SK-N-MC (cell line): ENCODE measurements at regions not wholly inside any gene's neighbourhood (a gene's known extent, or its start where the extent isn't known, plus 50 kb on each side); places are given as distances from the start of the nearest gene placed in this dataset.

ENCODE experiments used
- DNase-seq: peaks from one replicate; pipeline ENCODE4 v3.0.0-alpha.2; 2011; ENCODE audit warnings: low read depth, low spot score
- H3K27ac ChIP-seq: fragments of 200-600 bp; sonication (generic); 2 replicates; pipeline ENCODE4 v1.5.1; 2016; ENCODE audit warnings: mixed run types
- H3K36me3 ChIP-seq: fragments of 200-600 bp; sonication (generic); 2 replicates; pipeline ENCODE4 v1.6.1; 2017; ENCODE audit warnings: antibody characterized with exemption, low read length, mixed read lengths; ENCODE audit not compliant: insufficient read depth
- H3K4me3 ChIP-seq: fragments of 200-600 bp; sonication (generic); 2 replicates; pipeline ENCODE4 v1.5.1; 2016
- H3K9ac ChIP-seq: fragments of 200-600 bp; sonication (generic); 2 replicates; pipeline ENCODE4 v1.8.0; 2017; ENCODE audit warnings: mixed run types, mixed read lengths; ENCODE audit not compliant: insufficient read length
- H3K9me3 ChIP-seq: fragments of 200-600 bp; sonication (generic); 2 replicates; pipeline ENCODE4 v1.6.1; 2017; ENCODE audit warnings: low read depth, mild to moderate bottlenecking, antibody characterized with exemption, low read length, moderate library complexity, mixed read lengths
- EZH2 ChIP-seq: fragments of 200-600 bp; sonication (generic); IDR thresholded peaks from one replicate; pipeline ENCODE4 v1.6.1; 2017; ENCODE audit warnings: antibody characterized with exemption
- FOXP2 ChIP-seq: optimal IDR thresholded peaks from 2 replicates; pipeline ENCODE3; 2011; ENCODE audit warnings: mild to moderate bottlenecking, moderate library complexity; ENCODE audit not compliant: insufficient read depth; ENCODE audit errors: extremely low read length, control extremely low read depth
- POLR2AphosphoS5 ChIP-seq: IDR thresholded peaks from 2 replicates; pipeline ENCODE4 v1.6.1; 2012; ENCODE audit warnings: mild to moderate bottlenecking, low read depth, low read length, borderline replicate concordance

GRCh38 chr2:149656996-149657395 lies 69.4 kb upstream of the MMADHC start:
- TF ChIP-seq POLR2AphosphoS5 (no peak), EZH2 (no peak), FOXP2 (no peak)
- Histone ChIP-seq H3K4me3 (no peak overlapping the region), H3K9ac (no peak overlapping the region), H3K9me3 (no peaks in the 10 kb centered on the region), H3K36me3 (no peaks in the 10 kb centered on the region), H3K27ac (no peak overlapping the region)
- DNase-seq = no peak

GRCh38 chr2:149653831-149654445 lies 66.4 kb upstream of the MMADHC start:
- DNase-seq = no peak
- no peak overlapping the region for H3K9ac ChIP-seq
- TF ChIP-seq EZH2 (no peak), FOXP2 (no peak), POLR2AphosphoS5 (no peak)

GRCh38 chr2:149652926-149653325 lies 65.4 kb upstream of the MMADHC start:
- no peak for TF ChIP-seq FOXP2
- TF ChIP-seq POLR2AphosphoS5 = no peak
- no peak for TF ChIP-seq EZH2
- H3K9ac ChIP-seq = no peak overlapping the region
- H3K36me3 ChIP-seq = no peaks in the 10 kb centered on the region
- H3K4me3 ChIP-seq = no peak overlapping the region
- H3K9me3 ChIP-seq = no peaks in the 10 kb centered on the region
- no peak for DNase-seq
- H3K27ac ChIP-seq = no peak overlapping the region

More at GRCh38 chr2:149653831-149654445, 66.4 kb upstream of the MMADHC start:
- Histone ChIP-seq H3K4me3 (no peak overlapping the region), H3K9me3 (no peaks in the 10 kb centered on the region), H3K36me3 (no peaks in the 10 kb centered on the region), H3K27ac (no peak overlapping the region)

GRCh38 chr2:149652526-149652925 lies 65.0 kb upstream of the MMADHC start:
- Histone ChIP-seq H3K9ac (no peak overlapping the region), H3K9me3 (no peaks in the 10 kb centered on the region), H3K36me3 (no peaks in the 10 kb centered on the region), H3K4me3 (no peak overlapping the region), H3K27ac (no peak overlapping the region)
- DNase-seq = no peak
- TF ChIP-seq POLR2AphosphoS5 = no peak
- no peak for TF ChIP-seq FOXP2
- TF ChIP-seq EZH2 = no peak

- Histone ChIP-seq H3K4me3 (no peak overlapping the region), H3K27ac (no peak overlapping the region), H3K36me3 (no peaks in the 10 kb centered on the region), H3K9me3 (no peaks in the 10 kb centered on the region), H3K9ac (no peak overlapping the region)
- TF ChIP-seq POLR2AphosphoS5 (no peak), EZH2 (no peak), FOXP2 (no peak)
- no peak for DNase-seq
Observed at GRCh38 chr2:149651229-149651628, 63.7 kb upstream of the MMADHC start.

- TF ChIP-seq EZH2 (no peak), FOXP2 (no peak), POLR2AphosphoS5 (no peak)
- Histone ChIP-seq H3K27ac (no peak overlapping the region), H3K4me3 (no peak overlapping the region), H3K9ac (no peak overlapping the region), H3K36me3 (no peaks in the 10 kb centered on the region), H3K9me3 (no peaks in the 10 kb centered on the region)
- no peak for DNase-seq
Observed at GRCh38 chr2:149650006-149650405, 62.4 kb upstream of the MMADHC start.

GRCh38 chr2:149648282-149649030 lies 60.9 kb upstream of the MMADHC start:
- no peak overlapping the region for H3K4me3 ChIP-seq
- H3K9me3 ChIP-seq = no peaks in the 10 kb centered on the region
- no peak for DNase-seq
- H3K27ac ChIP-seq = no peak overlapping the region
- H3K9ac ChIP-seq = no peak overlapping the region
- no peaks in the 10 kb centered on the region for H3K36me3 ChIP-seq
- TF ChIP-seq FOXP2 (no peak), EZH2 (no peak), POLR2AphosphoS5 (no peak)

GRCh38 chr2:149645391-149645790 lies 57.8 kb upstream of the MMADHC start:
- H3K27ac ChIP-seq = no peak overlapping the region
- no peak overlapping the region for H3K4me3 ChIP-seq
- H3K36me3 ChIP-seq = no peaks in the 10 kb centered on the region
- H3K9me3 ChIP-seq = no peaks in the 10 kb centered on the region
- TF ChIP-seq FOXP2 (no peak), POLR2AphosphoS5 (no peak), EZH2 (no peak)
- DNase-seq = no peak
- H3K9ac ChIP-seq = no peak overlapping the region
